ENCODE measurements at regions not wholly inside any gene's neighbourhood (a gene's known extent, or its start where the extent isn't known, plus 50 kb on each side); places are given as distances from the start of the nearest gene placed in this dataset.

GRCh38 chr1:29832936-29833335 is 596.6 kb downstream of the PTPRU start:
- no peak overlapping the region for H3K27ac ChIP-seq
- no peaks in the 10 kb centered on the region for H3K4me1 ChIP-seq
- no peak overlapping the region for H3K4me3 ChIP-seq
- WGBS, 2 donors: 87 to 89% methylated on average over 5 of the region's 5 CpGs
- H3K9me3 ChIP-seq: no peaks in the 10 kb centered on the region
- TF ChIP-seq, protein P1, sequence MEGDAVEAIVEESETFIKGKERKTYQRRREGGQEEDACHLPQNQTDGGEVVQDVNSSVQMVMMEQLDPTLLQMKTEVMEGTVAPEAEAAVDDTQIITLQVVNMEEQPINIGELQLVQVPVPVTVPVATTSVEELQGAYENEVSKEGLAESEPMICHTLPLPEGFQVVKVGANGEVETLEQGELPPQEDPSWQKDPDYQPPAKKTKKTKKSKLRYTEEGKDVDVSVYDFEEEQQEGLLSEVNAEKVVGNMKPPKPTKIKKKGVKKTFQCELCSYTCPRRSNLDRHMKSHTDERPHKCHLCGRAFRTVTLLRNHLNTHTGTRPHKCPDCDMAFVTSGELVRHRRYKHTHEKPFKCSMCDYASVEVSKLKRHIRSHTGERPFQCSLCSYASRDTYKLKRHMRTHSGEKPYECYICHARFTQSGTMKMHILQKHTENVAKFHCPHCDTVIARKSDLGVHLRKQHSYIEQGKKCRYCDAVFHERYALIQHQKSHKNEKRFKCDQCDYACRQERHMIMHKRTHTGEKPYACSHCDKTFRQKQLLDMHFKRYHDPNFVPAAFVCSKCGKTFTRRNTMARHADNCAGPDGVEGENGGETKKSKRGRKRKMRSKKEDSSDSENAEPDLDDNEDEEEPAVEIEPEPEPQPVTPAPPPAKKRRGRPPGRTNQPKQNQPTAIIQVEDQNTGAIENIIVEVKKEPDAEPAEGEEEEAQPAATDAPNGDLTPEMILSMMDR (IDR thresholded peaks at IDR 0.05): no peak
- TF ChIP-seq POLR2A (IDR thresholded peaks at IDR 0.05) (no peak), EP300 (IDR thresholded peaks at IDR 0.05) (no peak)
- no peak for DNase-seq (ENCODE audit: low spot score in 2 of 2)
- H3K27me3 ChIP-seq: no peaks in the 10 kb centered on the region
- H3K36me3 ChIP-seq: no peaks in the 10 kb centered on the region

GRCh38 chr1:29832471-29832870 is 596.1 kb downstream of the PTPRU start:
- WGBS, 2 donors: 69 to 70% methylated on average over 8 of the region's 8 CpGs
- no peak for DNase-seq (ENCODE audit: low spot score in 2 of 2)
- no peaks in the 10 kb centered on the region for H3K27me3 ChIP-seq
- H3K4me1 ChIP-seq: no peaks in the 10 kb centered on the region
- H3K27ac ChIP-seq: no peak overlapping the region
- H3K9me3 ChIP-seq: no peaks in the 10 kb centered on the region
- TF ChIP-seq POLR2A (IDR thresholded peaks at IDR 0.05) (no peak), EP300 (IDR thresholded peaks at IDR 0.05) (no peak)
- TF ChIP-seq, protein P1 (IDR thresholded peaks at IDR 0.05): no peak
- no peaks in the 10 kb centered on the region for H3K36me3 ChIP-seq
- H3K4me3 ChIP-seq: no peak overlapping the region

GRCh38 chr1:29831500-29832117 is 595.3 kb downstream of the PTPRU start:
- no peaks in the 10 kb centered on the region for H3K27me3 ChIP-seq
- 61 to 70% methylated on average over 7 of the region's 7 CpGs for WGBS, 2 donors
- H3K4me3 ChIP-seq: no peak overlapping the region
- H3K9me3 ChIP-seq: no peaks in the 10 kb centered on the region
- H3K36me3 ChIP-seq: no peaks in the 10 kb centered on the region
- H3K27ac ChIP-seq: no peak overlapping the region
- TF ChIP-seq, protein P1 (IDR thresholded peaks at IDR 0.05): no peak
- H3K4me1 ChIP-seq: no peaks in the 10 kb centered on the region
- no peak for DNase-seq (ENCODE audit: low spot score in 2 of 2)

DNA sequence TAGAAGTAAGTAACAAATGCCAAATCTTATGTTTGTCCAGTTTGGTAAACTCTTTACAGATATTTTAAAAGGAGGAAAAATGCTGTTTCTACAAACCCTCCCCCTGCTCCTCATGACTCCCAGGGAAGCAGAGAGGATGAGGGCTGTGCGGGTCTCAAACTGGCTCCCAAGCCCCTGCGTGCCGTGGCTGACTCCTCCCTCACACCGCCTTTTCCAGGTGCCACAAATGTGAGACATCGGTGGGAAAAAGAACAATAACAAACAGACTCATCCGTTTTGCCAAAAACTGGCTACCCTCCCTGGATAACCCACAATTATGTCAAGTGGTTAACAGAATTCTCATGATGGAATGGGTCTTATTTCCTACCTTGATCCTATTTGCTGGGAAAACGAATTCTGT is 594.6 kb downstream of the PTPRU start:
- H3K36me3 ChIP-seq: no peaks in the 10 kb centered on the region
- 67 to 78% methylated on average over 7 of the region's 7 CpGs for WGBS, 2 donors
- no peak for DNase-seq (ENCODE audit: low spot score in 2 of 2)

DNA sequence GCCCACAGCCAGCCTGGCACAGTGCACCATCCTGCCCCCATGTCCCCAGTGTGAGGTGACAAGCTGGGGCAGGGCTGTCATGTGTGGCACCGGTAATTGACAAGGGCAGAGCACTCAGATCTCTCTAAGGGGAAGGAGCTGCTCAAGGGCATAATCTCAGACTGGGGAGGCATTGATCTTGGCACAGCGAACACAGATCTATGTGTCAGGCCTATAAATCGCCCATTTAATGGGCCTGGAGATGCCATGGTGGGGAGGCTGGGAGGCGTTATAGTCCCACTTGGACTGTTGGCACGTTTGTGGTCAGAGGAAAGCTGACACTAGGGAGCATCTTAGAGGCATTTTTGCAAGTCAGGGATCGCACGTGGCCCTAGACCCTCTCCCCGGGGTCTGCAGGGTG is 594.1 kb downstream of the PTPRU start:
- no peak for DNase-seq (ENCODE audit: low spot score in 2 of 2)
- Histone ChIP-seq H3K4me1 (no peaks in the 10 kb centered on the region), H3K36me3 (no peaks in the 10 kb centered on the region), H3K4me3 (no peak overlapping the region), H3K9me3 (no peaks in the 10 kb centered on the region), H3K27ac (no peak overlapping the region), H3K27me3 (no peaks in the 10 kb centered on the region)
- no peak for TF ChIP-seq EP300 (IDR thresholded peaks at IDR 0.05)
- TF ChIP-seq, protein P1 (IDR thresholded peaks at IDR 0.05): no peak
- no peak for TF ChIP-seq POLR2A (IDR thresholded peaks at IDR 0.05)
- 53 to 64% methylated on average over 7 to 8 of the region's 8 CpGs for WGBS, 2 donors

More for the DNA sequence above, 594.6 kb downstream of the PTPRU start:
- Histone ChIP-seq H3K27ac (no peak overlapping the region), H3K4me3 (no peak overlapping the region), H3K4me1 (no peaks in the 10 kb centered on the region), H3K27me3 (no peaks in the 10 kb centered on the region), H3K9me3 (no peaks in the 10 kb centered on the region)
- TF ChIP-seq EP300 (IDR thresholded peaks at IDR 0.05): no peak
